HCT116 (cell line): ENCODE measurements at regions not wholly inside any gene's neighbourhood (a gene's known extent, or its start where the extent isn't known, plus 50 kb on each side); places are given as distances from the start of the nearest gene placed in this dataset.

Experiments used
- ATAC-seq: fragments of 200-7000 bp; cut with Tn5 transposase; 2 replicates; pipeline ENCODE4 v1.9.1; 2020; ENCODE audit warnings: mild to moderate bottlenecking, moderate library complexity
- BruUV-seq: library from RNA; stranded (reverse); fragments of 400-500 nt; replicated peaks from 2 replicates; lab custom pipeline; 2021; lab: Mats Ljungman, UMichigan
- CTCF ChIA-PET: fragments of 300-600 bp; sonication (Branson Sonifier 250); formaldehyde crosslinking; loops from one replicate; lab custom pipeline; 2021; ENCODE audit warnings: antibody characterized with exemption; lab: Charles Lee
- POLR2A ChIA-PET: fragments of 300-600, 350-600 bp; sonication (Branson Sonifier 250); formaldehyde crosslinking; loops from one replicate; lab custom pipeline; 2021; ENCODE audit warnings: antibody characterized with exemption; lab: Charles Lee
- RAD21 ChIA-PET, 2 experiments: fragments of 300-600 bp; sonication (Branson Sonifier 250); formaldehyde crosslinking; loops; one replicate each; lab custom pipeline; 2023; ENCODE audit warnings: low total read pairs in 2 of 2; ENCODE audit not compliant: uncharacterized antibody in 2 of 2, unreplicated experiment in 2 of 2, low non-redundant PET in 1 of 2; lab: Charles Lee
- DNase-seq: peaks from one replicate; pipeline ENCODE4 v3.0.0-alpha.2; 2010; ENCODE audit warnings: low read depth, low spot score
- H2AFZ ChIP-seq: fragments of 200-600 bp; shearing (Covaris generic), sonication (generic); 2 replicates; pipeline ENCODE4 v1.6.1; 2017; ENCODE audit warnings: low read depth, mixed run types, mixed read lengths, antibody characterized with exemption, low read length; ENCODE audit not compliant: poor library complexity, severe bottlenecking
- H3K27ac ChIP-seq: 2 replicates; pipeline ENCODE4 v1.5.1; 2012; ENCODE audit warnings: low read depth, low read length
- H3K27me3 ChIP-seq: fragments of 200-600 bp; sonication (generic); 2 replicates; pipeline ENCODE4 v1.6.1; 2016; ENCODE audit warnings: mixed run types, low read length, mixed read lengths; ENCODE audit not compliant: insufficient read depth
- H3K36me3 ChIP-seq, 2 experiments: fragments of 200-500 bp in 1 of 2; fragments of 200-600 bp in 1 of 2; sonication (Bioruptor generic) in 1 of 2; sonication (generic) in 1 of 2; 2 replicates each; pipeline versions ENCODE4 v1.5.1 to v1.6.1; 2014 to 2016; ENCODE audit warnings: low read length in 2 of 2, inconsistent platforms in 1 of 2, mixed read lengths in 1 of 2, mixed run types in 1 of 2; ENCODE audit not compliant: insufficient read depth in 2 of 2, control insufficient read depth in 1 of 2
- H3K4me1 ChIP-seq, 2 experiments: fragments of 200-600 bp in 1 of 2; sonication (generic) in 1 of 2; 2 replicates each; pipeline versions ENCODE4 v1.5.1 to v1.6.1; 2012 to 2017; ENCODE audit warnings: low read length in 2 of 2, inconsistent platforms in 1 of 2, mild to moderate bottlenecking in 1 of 2, mixed read lengths in 1 of 2, mixed run types in 1 of 2, moderate library complexity in 1 of 2; ENCODE audit not compliant: insufficient read depth in 2 of 2, control insufficient read depth in 1 of 2
- H3K4me2 ChIP-seq: fragments of 200-600 bp; sonication (generic); 2 replicates; pipeline ENCODE4 v1.6.1; 2017; ENCODE audit warnings: mixed run types, low read length, mixed read lengths
- H3K4me3 ChIP-seq, 2 experiments: fragments of 200-600 bp in 1 of 2; sonication (generic) in 1 of 2; replicated peaks in 1 of 2; 2 replicates each; pipeline ENCODE4 v1.5.1; 2011 to 2016; ENCODE audit warnings: low read length in 2 of 2, control low read depth in 1 of 2, low read depth in 1 of 2, mild to moderate bottlenecking in 1 of 2, mixed read lengths in 1 of 2, mixed run types in 1 of 2
- H3K79me2 ChIP-seq: fragments of 200-600 bp; sonication (generic); 2 replicates; pipeline ENCODE4 v1.6.1; 2017; ENCODE audit warnings: mild to moderate bottlenecking, mixed run types, low read length, moderate library complexity, mixed read lengths; ENCODE audit not compliant: insufficient read depth
- H3K9ac ChIP-seq: fragments of 200-600 bp; sonication (generic); 2 replicates; pipeline ENCODE4 v1.6.1; 2016; ENCODE audit warnings: low read length, mixed read lengths
- H3K9me2 ChIP-seq: fragments of 200-600 bp; sonication (generic), shearing (Covaris generic); 2 replicates; pipeline ENCODE4 v1.6.1; 2017; ENCODE audit warnings: mixed run types, mild to moderate bottlenecking, moderate library complexity; ENCODE audit not compliant: insufficient read depth
- H3K9me3 ChIP-seq, 2 experiments: fragments of 200-500 bp in 1 of 2; fragments of 200-600 bp in 1 of 2; sonication (Bioruptor generic) in 1 of 2; sonication (generic) in 1 of 2; 2 replicates each; pipeline ENCODE4 v1.6.1; 2014 to 2017; ENCODE audit warnings: low read length in 2 of 2, mixed read lengths in 2 of 2, inconsistent platforms in 1 of 2, low read depth in 1 of 2, mild to moderate bottlenecking in 1 of 2, mixed run types in 1 of 2, moderate library complexity in 1 of 2; ENCODE audit not compliant: control insufficient read depth in 1 of 2, insufficient read depth in 1 of 2
- H4K20me1 ChIP-seq: fragments of 200-600 bp; sonication (generic), shearing (Covaris generic); 2 replicates; pipeline ENCODE4 v1.6.1; 2017; ENCODE audit warnings: mixed run types, mild to moderate bottlenecking, moderate library complexity; ENCODE audit not compliant: insufficient read depth
- CBX3 ChIP-seq: IDR thresholded peaks from 2 replicates; pipeline ENCODE4 v1.6.1; 2012; ENCODE audit warnings: low read depth
- CEBPB ChIP-seq: IDR thresholded peaks from 2 replicates; pipeline ENCODE4 v1.6.1; 2012; ENCODE audit warnings: low read depth
- EGR1 ChIP-seq: IDR thresholded peaks from 2 replicates; pipeline ENCODE4 v1.6.1; 2012; ENCODE audit warnings: low read depth
- ELF1 ChIP-seq: IDR thresholded peaks from 2 replicates; pipeline ENCODE4 v1.6.1; 2012; ENCODE audit warnings: low read depth, borderline replicate concordance
- EZH2 ChIP-seq: fragments of 200-600 bp; sonication (generic); IDR thresholded peaks from 2 replicates; pipeline ENCODE4 v1.6.1; 2017; ENCODE audit warnings: antibody characterized with exemption, mixed run types
- EZH2phosphoT487 ChIP-seq: fragments of 200-600 bp; IDR thresholded peaks from 2 replicates; pipeline ENCODE4 v1.6.1; 2018; ENCODE audit warnings: antibody characterized with exemption, borderline replicate concordance
- JUND ChIP-seq: IDR thresholded peaks from 2 replicates; pipeline ENCODE4 v1.6.1; 2012
- POLR2A ChIP-seq: IDR thresholded peaks from 2 replicates; pipeline ENCODE4 v1.7.0; 2011; ENCODE audit warnings: borderline replicate concordance; ENCODE audit not compliant: insufficient read depth, insufficient read length; ENCODE audit errors: extremely low read depth
- POLR2AphosphoS5 ChIP-seq: IDR thresholded peaks from 2 replicates; pipeline ENCODE4 v1.6.1; 2011; ENCODE audit warnings: mild to moderate bottlenecking, low read depth, low read length, moderate library complexity
- SP1 ChIP-seq: IDR thresholded peaks from 2 replicates; pipeline ENCODE4 v1.6.1; 2012; ENCODE audit warnings: low read depth
- ZFX ChIP-seq: fragments of 450-650 bp; IDR thresholded peaks from 2 replicates; pipeline ENCODE4 v1.6.1; 2017
- ZNF274 ChIP-seq: fragments of 200-500 bp; sonication (Bioruptor generic); IDR thresholded peaks from 2 replicates; pipeline ENCODE4 v1.6.1; 2014; ENCODE audit warnings: mild to moderate bottlenecking, low read depth, low read length, inconsistent platforms
- intact Hi-C: fragments of 100-400 bp; cut with micrococcal nuclease; formaldehyde crosslinking; loops from 2 replicates; pipeline ENCODE4 v1.10.0; 2022
- TF ChIP-seq, protein P1 (sequence below): IDR thresholded peaks from 2 replicates; pipeline ENCODE4 v1.6.1; 2011; ENCODE audit warnings: mild to moderate bottlenecking, low read length, moderate library complexity; ENCODE audit not compliant: insufficient replicate concordance; ENCODE audit errors: extremely low read depth
- TF ChIP-seq, protein P2 (sequence below): IDR thresholded peaks from 2 replicates; pipeline ENCODE4 v1.6.1; 2012; ENCODE audit warnings: low read depth

DNA sequence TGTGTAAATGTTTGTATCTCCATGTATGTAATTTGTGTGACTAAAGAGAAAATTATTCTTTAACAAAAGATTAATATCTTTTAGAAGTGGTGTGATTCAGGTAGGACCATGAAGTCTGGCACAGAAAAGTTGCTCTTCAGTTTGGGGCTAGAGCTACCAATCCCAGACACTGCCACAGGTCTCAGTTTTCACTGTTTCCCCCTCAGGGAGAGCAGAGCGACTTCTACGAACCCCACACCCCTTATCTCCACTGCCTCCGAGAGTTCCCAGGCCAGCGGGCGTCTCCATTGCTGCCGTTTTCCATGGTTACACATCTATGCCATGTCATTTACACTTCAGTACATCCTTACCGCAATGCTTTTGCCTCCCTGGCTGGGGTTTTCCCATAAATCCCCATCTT lies 93.0 kb upstream of the SMYD2 start:
- intact Hi-C loops: no loop called here
- CTCF ChIA-PET: no interaction called here

More for the DNA sequence above, 93.0 kb upstream of the SMYD2 start:
- Histone ChIP-seq H3K27me3 (peaks cover 13% of the 10 kb centered on the region), H3K9ac (no peak overlapping the region), H4K20me1 (no peaks in the 10 kb centered on the region), H3K9me2 (no peaks in the 10 kb centered on the region), H3K79me2 (no peaks in the 10 kb centered on the region), H3K4me2 (no peak overlapping the region), H2AFZ (no peak overlapping the region), H3K27ac (no peak overlapping the region), H3K4me3 (no peak overlapping the region), H3K36me3 (no peaks in the 10 kb centered on the region), H3K9me3 (no peaks in the 10 kb centered on the region), H3K4me1 (no peaks in the 10 kb centered on the region)
- ATAC-seq (no peak), DNase-seq (no peak)
- ChIA-PET RAD21 (no interaction called here), POLR2A (no interaction called here)
- BruUV-seq: no TSS peak
- TF ChIP-seq ZFX (no peak), EZH2 (no peak), ELF1 (no peak), EZH2phosphoT487 (no peak), POLR2AphosphoS5 (no peak), ZNF274 (no peak), EGR1 (no peak), SP1 (no peak), CEBPB (no peak), CBX3 (no peak), POLR2A (no peak), JUND (no peak)
- TF ChIP-seq, protein P1, sequence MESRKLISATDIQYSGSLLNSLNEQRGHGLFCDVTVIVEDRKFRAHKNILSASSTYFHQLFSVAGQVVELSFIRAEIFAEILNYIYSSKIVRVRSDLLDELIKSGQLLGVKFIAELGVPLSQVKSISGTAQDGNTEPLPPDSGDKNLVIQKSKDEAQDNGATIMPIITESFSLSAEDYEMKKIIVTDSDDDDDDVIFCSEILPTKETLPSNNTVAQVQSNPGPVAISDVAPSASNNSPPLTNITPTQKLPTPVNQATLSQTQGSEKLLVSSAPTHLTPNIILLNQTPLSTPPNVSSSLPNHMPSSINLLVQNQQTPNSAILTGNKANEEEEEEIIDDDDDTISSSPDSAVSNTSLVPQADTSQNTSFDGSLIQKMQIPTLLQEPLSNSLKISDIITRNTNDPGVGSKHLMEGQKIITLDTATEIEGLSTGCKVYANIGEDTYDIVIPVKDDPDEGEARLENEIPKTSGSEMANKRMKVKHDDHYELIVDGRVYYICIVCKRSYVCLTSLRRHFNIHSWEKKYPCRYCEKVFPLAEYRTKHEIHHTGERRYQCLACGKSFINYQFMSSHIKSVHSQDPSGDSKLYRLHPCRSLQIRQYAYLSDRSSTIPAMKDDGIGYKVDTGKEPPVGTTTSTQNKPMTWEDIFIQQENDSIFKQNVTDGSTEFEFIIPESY: no peak
- TF ChIP-seq, protein P2, sequence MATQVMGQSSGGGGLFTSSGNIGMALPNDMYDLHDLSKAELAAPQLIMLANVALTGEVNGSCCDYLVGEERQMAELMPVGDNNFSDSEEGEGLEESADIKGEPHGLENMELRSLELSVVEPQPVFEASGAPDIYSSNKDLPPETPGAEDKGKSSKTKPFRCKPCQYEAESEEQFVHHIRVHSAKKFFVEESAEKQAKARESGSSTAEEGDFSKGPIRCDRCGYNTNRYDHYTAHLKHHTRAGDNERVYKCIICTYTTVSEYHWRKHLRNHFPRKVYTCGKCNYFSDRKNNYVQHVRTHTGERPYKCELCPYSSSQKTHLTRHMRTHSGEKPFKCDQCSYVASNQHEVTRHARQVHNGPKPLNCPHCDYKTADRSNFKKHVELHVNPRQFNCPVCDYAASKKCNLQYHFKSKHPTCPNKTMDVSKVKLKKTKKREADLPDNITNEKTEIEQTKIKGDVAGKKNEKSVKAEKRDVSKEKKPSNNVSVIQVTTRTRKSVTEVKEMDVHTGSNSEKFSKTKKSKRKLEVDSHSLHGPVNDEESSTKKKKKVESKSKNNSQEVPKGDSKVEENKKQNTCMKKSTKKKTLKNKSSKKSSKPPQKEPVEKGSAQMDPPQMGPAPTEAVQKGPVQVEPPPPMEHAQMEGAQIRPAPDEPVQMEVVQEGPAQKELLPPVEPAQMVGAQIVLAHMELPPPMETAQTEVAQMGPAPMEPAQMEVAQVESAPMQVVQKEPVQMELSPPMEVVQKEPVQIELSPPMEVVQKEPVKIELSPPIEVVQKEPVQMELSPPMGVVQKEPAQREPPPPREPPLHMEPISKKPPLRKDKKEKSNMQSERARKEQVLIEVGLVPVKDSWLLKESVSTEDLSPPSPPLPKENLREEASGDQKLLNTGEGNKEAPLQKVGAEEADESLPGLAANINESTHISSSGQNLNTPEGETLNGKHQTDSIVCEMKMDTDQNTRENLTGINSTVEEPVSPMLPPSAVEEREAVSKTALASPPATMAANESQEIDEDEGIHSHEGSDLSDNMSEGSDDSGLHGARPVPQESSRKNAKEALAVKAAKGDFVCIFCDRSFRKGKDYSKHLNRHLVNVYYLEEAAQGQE: no peak
